ENCODE measurements at regions not wholly inside any gene's neighbourhood (a gene's known extent, or its start where the extent isn't known, plus 50 kb on each side); places are given as distances from the start of the nearest gene placed in this dataset.

DNA sequence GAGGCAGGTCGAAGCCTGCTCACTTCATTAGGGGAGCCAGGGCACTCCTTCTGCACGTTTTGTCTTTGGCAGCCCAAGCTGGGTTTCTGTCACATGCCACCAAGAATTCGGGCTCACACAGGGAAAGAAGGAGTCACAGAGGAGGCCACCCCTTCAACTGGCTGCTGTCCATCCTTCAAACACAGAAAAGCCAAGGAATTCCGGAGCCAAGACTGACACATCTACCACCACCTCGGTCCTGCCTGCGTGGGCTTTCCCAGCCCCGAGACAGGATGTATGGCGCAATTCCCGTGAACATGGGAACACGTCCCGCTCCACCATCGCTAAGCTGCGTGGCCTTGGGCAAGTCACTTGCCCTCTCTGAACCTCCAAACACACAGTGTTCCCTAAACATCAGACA, 70.4 kb downstream of the NCOR2 start:
- Mint-ChIP-seq H3K9me3 (no peaks in the 10 kb centered on the region), H3K4me1 (peaks cover 25 to 82% (median 50%) of the 10 kb centered on the region in 4 donors), H3K27me3 (no peaks in the 10 kb centered on the region), H3K36me3 (peaks cover 0 to 13% of the 10 kb centered on the region in 2 donors), H3K4me3 (no peak overlapping the region), H3K27ac (peak overlapping the region in 5 of 7 donors; percentile 17 to 60 (median 46))
- Histone ChIP-seq H3K36me3 (ENCODE audit: insufficient read depth, low read length) (no peaks in the 10 kb centered on the region), H3K27ac (ENCODE audit: low read depth, low read length) (no peak overlapping the region), H3K27me3 (ENCODE audit: insufficient read depth, low read length) (no peaks in the 10 kb centered on the region), H3K9me3 (ENCODE audit: control insufficient read depth in 1 of 2, low read length in 2 of 2) (no peaks in the 10 kb centered on the region), H3K4me3 (ENCODE audit: low read length in 2 of 2) (no peak overlapping the region), H3K4me1 (ENCODE audit: insufficient read depth, low read length) (peaks cover 16% of the 10 kb centered on the region)
- ChIA-PET CTCF (ENCODE audit: partially characterized antibody) (no interaction called here), POLR2A (ENCODE audit: partially characterized antibody) (no interaction called here)
- no peak for DNase-seq
- intact Hi-C loops (cut with micrococcal nuclease): no loop called here

DNA sequence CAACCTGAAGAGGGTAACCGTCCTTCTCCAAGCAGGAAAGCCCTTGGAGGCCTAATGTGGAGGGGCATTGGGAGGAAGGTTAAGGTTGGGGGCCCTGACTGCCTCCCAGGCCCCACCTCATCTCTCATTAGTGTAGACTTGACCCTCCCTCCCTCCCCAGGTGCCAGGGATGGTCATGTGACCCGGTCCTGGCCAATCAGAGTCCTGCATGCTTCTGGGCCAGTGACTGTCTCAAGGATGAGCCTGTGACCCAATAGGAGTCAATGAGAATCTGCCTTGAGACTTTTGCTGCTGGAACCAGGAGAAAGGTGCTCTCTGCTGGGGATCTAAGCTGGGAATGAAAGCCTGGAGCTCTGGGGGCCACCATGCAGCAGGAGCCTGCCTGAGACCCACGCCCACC, 70.8 kb downstream of the NCOR2 start:
- no peaks in the 10 kb centered on the region for H3K36me3 ChIP-seq (ENCODE audit: insufficient read depth, low read length)
- peaks cover 0 to 15% of the 10 kb centered on the region in 2 donors for H3K36me3 Mint-ChIP-seq
- H3K4me3 ChIP-seq (ENCODE audit: low read length in 2 of 2): no peak overlapping the region
- no peak overlapping the region for H3K4me3 Mint-ChIP-seq
- peak overlapping the region in 1 of 7 donors; percentile 17 for H3K27ac Mint-ChIP-seq
- ChIA-PET CTCF (ENCODE audit: partially characterized antibody) (no interaction called here), POLR2A (ENCODE audit: partially characterized antibody) (interaction anchor here (1.3 kb wide), 1 partner anchor 30 kb away, joined by 3 read pairs; no protein-coding TSS in a partner anchor)
- H3K27me3 Mint-ChIP-seq: no peaks in the 10 kb centered on the region
- no peaks in the 10 kb centered on the region for H3K9me3 ChIP-seq (ENCODE audit: control insufficient read depth in 1 of 2, low read length in 2 of 2)
- intact Hi-C loops (cut with micrococcal nuclease): no loop called here
- no peaks in the 10 kb centered on the region for H3K27me3 ChIP-seq (ENCODE audit: insufficient read depth, low read length)
- H3K27ac ChIP-seq (ENCODE audit: low read depth, low read length): no peak overlapping the region
- peaks cover 24 to 83% (median 50%) of the 10 kb centered on the region in 4 donors for H3K4me1 Mint-ChIP-seq
- H3K9me3 Mint-ChIP-seq: no peaks in the 10 kb centered on the region
- H3K4me1 ChIP-seq (ENCODE audit: insufficient read depth, low read length): peaks cover 16% of the 10 kb centered on the region
- DNase-seq: no peak

DNA sequence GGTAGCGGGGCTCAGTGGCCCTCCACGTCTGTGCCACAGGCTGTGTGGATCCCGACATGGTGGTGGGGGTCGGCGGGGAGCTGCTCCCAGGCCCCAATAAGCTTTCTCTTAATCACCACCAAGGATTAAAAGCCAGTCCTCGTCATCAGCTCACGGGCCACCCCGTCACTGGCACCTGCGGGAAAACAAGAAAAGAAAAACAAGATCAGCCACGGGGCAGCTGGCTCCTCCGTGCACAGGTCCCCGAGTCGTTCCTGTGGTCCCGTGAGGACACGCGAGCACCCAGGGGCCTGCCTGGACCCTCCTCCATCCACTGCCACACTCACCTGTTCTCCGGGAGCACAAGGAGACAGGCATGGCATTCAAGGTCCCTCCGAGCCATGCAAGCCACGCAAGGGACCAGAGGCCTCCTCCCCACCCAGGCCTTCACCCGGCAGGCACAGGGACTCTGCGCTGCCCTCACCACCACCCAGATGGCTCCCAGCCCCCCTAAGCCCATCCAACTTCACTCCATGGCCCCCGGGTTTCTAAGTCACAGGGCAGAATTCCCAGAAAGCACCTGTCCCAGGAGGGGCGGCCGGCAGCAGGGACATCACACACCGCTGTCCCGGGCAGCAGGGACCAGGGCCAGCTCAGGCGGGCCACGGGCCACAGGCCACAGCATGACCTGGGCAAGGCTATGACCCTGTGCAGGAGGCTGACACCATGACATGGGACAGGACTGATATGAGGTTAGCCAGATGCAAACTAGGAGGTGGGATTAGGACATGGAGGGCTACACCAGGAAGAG, 72.0 kb downstream of the NCOR2 start:
- H3K4me3 Mint-ChIP-seq: peak overlapping the region in 1 of 8 donors; percentile 39
- intact Hi-C loops (cut with micrococcal nuclease): no loop called here
- H3K36me3 ChIP-seq (ENCODE audit: insufficient read depth, low read length): no peaks in the 10 kb centered on the region
- H3K4me3 ChIP-seq (ENCODE audit: low read length in 2 of 2): no peak overlapping the region
- POLR2A ChIA-PET (ENCODE audit: partially characterized antibody): interaction anchor here (0.6 to 1.3 kb wide), 2 partner anchors 29 to 113 kb away, joined by 3 to 6 read pairs; no protein-coding TSS in a partner anchor
- CTCF ChIA-PET (ENCODE audit: partially characterized antibody): no interaction called here
- H3K27me3 Mint-ChIP-seq: no peaks in the 10 kb centered on the region
- H3K27me3 ChIP-seq (ENCODE audit: insufficient read depth, low read length): no peaks in the 10 kb centered on the region
- peaks cover 25 to 76% (median 50%) of the 10 kb centered on the region in 4 donors for H3K4me1 Mint-ChIP-seq
- no peak overlapping the region for H3K27ac ChIP-seq (ENCODE audit: low read depth, low read length)
- H3K4me1 ChIP-seq (ENCODE audit: insufficient read depth, low read length): peaks cover 16% of the 10 kb centered on the region
- no peak for DNase-seq
- H3K36me3 Mint-ChIP-seq: peaks cover 0 to 17% of the 10 kb centered on the region in 2 donors
- peak overlapping the region in 3 of 7 donors; percentile 43 to 73 (median 43) for H3K27ac Mint-ChIP-seq
- H3K9me3 ChIP-seq (ENCODE audit: control insufficient read depth in 1 of 2, low read length in 2 of 2): no peaks in the 10 kb centered on the region
- H3K9me3 Mint-ChIP-seq: no peaks in the 10 kb centered on the region

DNA sequence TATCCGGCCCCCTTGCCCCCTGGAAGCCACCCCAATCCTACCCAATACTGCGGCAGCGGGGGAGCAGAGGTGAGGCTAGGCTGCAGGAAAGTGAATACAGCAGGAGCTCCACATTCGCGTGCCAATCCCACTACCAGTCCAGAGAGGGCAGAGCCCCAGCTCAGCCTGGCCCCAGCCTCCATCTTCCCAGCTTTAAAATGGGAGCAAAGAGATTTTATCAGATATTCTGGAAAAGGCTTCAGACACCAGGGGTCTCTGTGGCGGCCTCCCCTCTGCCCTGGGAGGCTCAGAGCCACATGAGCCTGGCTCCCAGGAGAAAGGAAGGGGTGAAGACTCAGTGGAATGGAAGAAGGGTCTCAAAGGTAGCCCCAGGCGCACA, 72.7 kb downstream of the NCOR2 start:
- Histone ChIP-seq H3K9me3 (ENCODE audit: control insufficient read depth in 1 of 2, low read length in 2 of 2) (no peaks in the 10 kb centered on the region), H3K4me3 (ENCODE audit: low read length in 2 of 2) (no peak overlapping the region), H3K4me1 (ENCODE audit: insufficient read depth, low read length) (peaks cover 16% of the 10 kb centered on the region), H3K36me3 (ENCODE audit: insufficient read depth, low read length) (no peaks in the 10 kb centered on the region), H3K27me3 (ENCODE audit: insufficient read depth, low read length) (no peaks in the 10 kb centered on the region), H3K27ac (ENCODE audit: low read depth, low read length) (no peak overlapping the region)
- peak overlapping the region in 3 of 7 donors; percentile 35 to 80 (median 77) for H3K27ac Mint-ChIP-seq
- no peaks in the 10 kb centered on the region for H3K9me3 Mint-ChIP-seq
- intact Hi-C loops (cut with micrococcal nuclease): no loop called here
- H3K4me3 Mint-ChIP-seq: no peak overlapping the region
- H3K27me3 Mint-ChIP-seq: no peaks in the 10 kb centered on the region
- no peak for DNase-seq
- ChIA-PET POLR2A (ENCODE audit: partially characterized antibody) (interaction anchor here (0.6 kb wide), 1 partner anchor 113 kb away, joined by 6 read pairs; no protein-coding TSS in a partner anchor), CTCF (ENCODE audit: partially characterized antibody) (no interaction called here)
- peaks cover 23 to 73% (median 49%) of the 10 kb centered on the region in 4 donors for H3K4me1 Mint-ChIP-seq
- H3K36me3 Mint-ChIP-seq: peaks cover 0 to 19% of the 10 kb centered on the region in 2 donors

DNA sequence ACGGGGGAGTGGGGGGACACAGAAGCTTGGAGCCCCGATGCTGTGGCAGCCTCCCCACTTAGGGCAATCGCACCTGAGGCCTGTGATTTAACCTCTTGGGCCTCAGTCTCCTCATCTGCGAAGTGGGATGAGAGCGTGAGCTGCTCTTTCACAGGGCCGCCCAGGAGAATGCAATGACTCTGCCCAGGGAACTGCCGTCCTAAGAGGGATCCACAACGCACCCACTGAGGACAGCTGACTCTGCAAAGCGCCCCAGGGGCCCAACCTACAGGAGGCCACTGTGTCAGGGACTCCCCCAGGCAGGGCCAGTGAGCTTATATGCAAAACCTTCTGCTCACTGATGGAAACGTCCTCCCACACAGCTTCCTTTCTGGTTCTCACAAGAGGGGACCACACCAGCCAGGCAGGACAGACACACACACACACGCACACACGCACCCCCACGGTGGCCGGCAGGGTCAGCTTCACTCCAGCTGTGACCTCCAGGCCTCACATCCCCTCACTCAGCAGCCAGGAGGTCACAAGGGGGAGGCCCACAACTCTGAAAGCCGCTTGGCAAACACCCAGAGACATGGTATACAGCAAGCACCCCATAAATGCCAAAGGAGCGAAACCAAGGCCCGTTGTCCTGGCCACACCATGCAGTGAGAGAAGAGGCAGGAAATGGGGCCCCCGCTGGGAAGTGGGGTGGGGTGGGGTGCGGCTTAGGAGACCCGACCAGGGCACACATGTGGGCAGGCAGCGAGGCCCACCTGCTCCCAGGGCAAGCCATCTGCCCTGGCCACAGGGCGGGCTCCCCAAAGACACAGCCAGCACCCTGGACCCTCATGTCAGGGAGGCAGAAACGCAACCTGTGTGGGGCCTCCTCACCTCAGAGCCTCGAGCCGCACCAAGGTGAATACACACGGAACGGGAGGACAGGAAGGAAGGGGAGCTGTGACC, 73.3 kb downstream of the NCOR2 start:
- peaks cover 16% of the 10 kb centered on the region for H3K4me1 ChIP-seq (ENCODE audit: insufficient read depth, low read length)
- H3K27me3 ChIP-seq (ENCODE audit: insufficient read depth, low read length): no peaks in the 10 kb centered on the region
- H3K27me3 Mint-ChIP-seq: no peaks in the 10 kb centered on the region
- H3K27ac Mint-ChIP-seq: peak overlapping the region; percentile 56 to 91 (median 73)
- no peaks in the 10 kb centered on the region for H3K9me3 Mint-ChIP-seq
- ChIA-PET POLR2A (ENCODE audit: partially characterized antibody) (no interaction called here), CTCF (ENCODE audit: partially characterized antibody) (interaction anchor here (0.5 kb wide), 1 partner anchor 15 kb away, joined by 4 read pairs; no protein-coding TSS in a partner anchor)
- no peaks in the 10 kb centered on the region for H3K36me3 ChIP-seq (ENCODE audit: insufficient read depth, low read length)
- DNase-seq: no peak
- peak overlapping the region; percentile 7 to 67 (median 31) for H3K4me3 Mint-ChIP-seq
- intact Hi-C loops (cut with micrococcal nuclease): no loop called here
- no peak overlapping the region for H3K4me3 ChIP-seq (ENCODE audit: low read length in 2 of 2)
- H3K36me3 Mint-ChIP-seq: peaks cover 0 to 19% of the 10 kb centered on the region in 2 donors
- no peaks in the 10 kb centered on the region for H3K9me3 ChIP-seq (ENCODE audit: control insufficient read depth in 1 of 2, low read length in 2 of 2)
- peaks cover 23 to 67% (median 46%) of the 10 kb centered on the region in 4 donors for H3K4me1 Mint-ChIP-seq
- peak overlapping the region; percentile 25 for H3K27ac ChIP-seq (ENCODE audit: low read depth, low read length)

DNA sequence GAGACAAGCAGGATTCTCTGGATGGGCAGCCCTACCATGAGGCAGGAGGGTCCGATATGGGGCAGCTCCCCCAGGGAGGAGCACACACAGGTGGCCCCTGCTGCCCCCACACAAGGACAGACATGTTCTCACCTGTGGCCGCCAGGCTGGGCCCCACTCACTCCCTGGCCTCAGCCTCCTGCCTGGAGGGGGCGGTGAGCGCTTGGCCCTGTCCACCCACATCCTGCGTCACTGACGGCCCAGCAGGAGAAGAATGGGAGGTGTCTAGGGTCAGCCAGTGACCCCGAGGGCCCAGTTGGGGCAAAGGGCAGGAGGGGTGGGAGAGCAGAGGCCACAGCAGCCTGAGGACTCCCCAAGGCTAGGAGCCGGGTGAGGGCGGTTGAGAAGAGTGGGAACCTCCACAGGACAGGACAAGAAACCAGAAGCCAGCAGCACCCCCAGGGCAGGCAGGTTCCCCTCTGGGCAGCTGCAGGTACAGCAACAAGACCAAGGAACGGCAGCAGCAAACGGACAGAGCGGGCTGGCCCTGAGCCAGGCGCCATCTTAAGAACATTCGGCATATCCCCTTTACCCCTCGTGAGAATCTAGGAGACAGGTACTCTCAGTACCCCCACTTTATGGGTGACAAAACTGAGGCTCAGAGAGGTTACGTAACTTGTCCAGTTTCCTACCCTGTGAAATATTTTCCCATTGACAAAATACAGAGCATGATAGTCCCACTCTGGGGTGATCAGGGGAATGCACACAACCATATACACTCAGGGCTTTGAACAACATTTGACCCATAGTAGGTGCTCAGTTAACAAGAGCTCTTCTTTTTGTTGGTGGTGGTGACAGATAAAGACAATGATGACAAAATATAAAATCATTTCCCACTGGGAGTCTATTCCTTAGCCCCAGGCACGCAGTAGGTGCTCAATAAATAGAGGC, 74.3 kb downstream of the NCOR2 start:
- H3K27me3 Mint-ChIP-seq: no peaks in the 10 kb centered on the region
- intact Hi-C loops (cut with micrococcal nuclease): no loop called here
- peak overlapping the region in 6 of 7 donors; percentile 60 to 91 (median 75) for H3K27ac Mint-ChIP-seq
- POLR2A ChIA-PET (ENCODE audit: partially characterized antibody): no interaction called here
- Histone ChIP-seq H3K27ac (ENCODE audit: low read depth, low read length) (no peak overlapping the region), H3K36me3 (ENCODE audit: insufficient read depth, low read length) (no peaks in the 10 kb centered on the region), H3K9me3 (ENCODE audit: control insufficient read depth in 1 of 2, low read length in 2 of 2) (no peaks in the 10 kb centered on the region), H3K4me3 (ENCODE audit: low read length in 2 of 2) (no peak overlapping the region), H3K4me1 (ENCODE audit: insufficient read depth, low read length) (peaks cover 16% of the 10 kb centered on the region), H3K27me3 (ENCODE audit: insufficient read depth, low read length) (no peaks in the 10 kb centered on the region)
- no peak for DNase-seq
- CTCF ChIA-PET (ENCODE audit: partially characterized antibody): no interaction called here
- H3K36me3 Mint-ChIP-seq: peaks cover 0 to 19% of the 10 kb centered on the region in 2 donors
- no peaks in the 10 kb centered on the region for H3K9me3 Mint-ChIP-seq
- H3K4me1 Mint-ChIP-seq: peaks cover 19 to 58% (median 40%) of the 10 kb centered on the region in 4 donors
- H3K4me3 Mint-ChIP-seq: no peak overlapping the region
